MCF 10A (cell line): ENCODE measurements at regions not wholly inside any gene's neighbourhood (a gene's known extent, or its start where the extent isn't known, plus 50 kb on each side); places are given as distances from the start of the nearest gene placed in this dataset.
"Not testable (repeated sequence)": the region's sequence is repeated elsewhere in the genome, so short reads cannot be mapped to it uniquely, and the experiment has no call there.

Experiments used
- BruUV-seq: library from RNA; stranded (reverse); fragments of 400-500 nt; replicated peaks from 2 replicates; lab custom pipeline; 2021; lab: Mats Ljungman, UMichigan
- CTCF ChIA-PET: fragments of 300-600 bp; sonication (Branson Sonifier 250); formaldehyde crosslinking; extraction: SDS; loops from one replicate; lab custom pipeline; 2021; ENCODE audit warnings: antibody characterized with exemption, inconsistent platforms; lab: Yijun Ruan, JAX
- POLR2A ChIA-PET: fragments of 300-600, 350-650 bp; sonication (Branson Sonifier 250); formaldehyde crosslinking; extraction: SDS; loops from one replicate; lab custom pipeline; 2020; ENCODE audit warnings: antibody characterized with exemption, inconsistent platforms; lab: Yijun Ruan, JAX
- DNase-seq: peaks from one replicate; pipeline ENCODE4 v3.0.0-alpha.2; 2018; ENCODE audit not compliant: unreplicated experiment
- H3K27ac Mint-ChIP-seq: one replicate; pipeline ENCODE4 v1.8.0; 2022; ENCODE audit warnings: mild to moderate bottlenecking, low read depth, mixed read lengths; ENCODE audit not compliant: unreplicated experiment
- H3K27me3 Mint-ChIP-seq: one replicate; pipeline ENCODE4 v1.8.0; 2022; ENCODE audit warnings: mixed read lengths; ENCODE audit not compliant: insufficient read depth, unreplicated experiment
- H3K36me3 Mint-ChIP-seq: one replicate; pipeline ENCODE4 v1.8.0; 2022; ENCODE audit warnings: mild to moderate bottlenecking, moderate library complexity, mixed read lengths; ENCODE audit not compliant: insufficient read depth, unreplicated experiment
- H3K4me1 Mint-ChIP-seq: one replicate; pipeline ENCODE4 v1.8.0; 2022; ENCODE audit warnings: mixed read lengths; ENCODE audit not compliant: insufficient read depth, unreplicated experiment
- H3K4me3 Mint-ChIP-seq: one replicate; pipeline ENCODE4 v1.8.0; 2022; ENCODE audit warnings: mild to moderate bottlenecking, moderate library complexity, mixed read lengths; ENCODE audit not compliant: unreplicated experiment
- H3K9me3 Mint-ChIP-seq: one replicate; pipeline ENCODE4 v1.8.0; 2022; ENCODE audit warnings: mixed read lengths; ENCODE audit not compliant: unreplicated experiment
- CTCF ChIP-seq: fragments of 200-600 bp; IDR thresholded peaks from one replicate; pipeline ENCODE4 v1.8.0; 2022; ENCODE audit warnings: antibody characterized with exemption, mild to moderate bottlenecking; ENCODE audit not compliant: unreplicated experiment
- intact Hi-C: fragments of 100-400 bp; cut with micrococcal nuclease; formaldehyde crosslinking; loops from 2 replicates; pipeline ENCODE4 v1.14.1; 2022

- Mint-ChIP-seq H3K9me3 (no peaks in the 10 kb centered on the region), H3K4me3 (no peak overlapping the region), H3K4me1 (peaks cover 15% of the 10 kb centered on the region), H3K27ac (no peak overlapping the region), H3K36me3 (no peaks in the 10 kb centered on the region), H3K27me3 (peaks cover 19% of the 10 kb centered on the region)
- no peak for TF ChIP-seq CTCF
- intact Hi-C loops: no loop called here
- ChIA-PET CTCF (interaction anchor here (0.5 to 0.7 kb wide), 3 partner anchors 25 to 514 kb away, joined by 3 read pairs; no protein-coding TSS in a partner anchor), POLR2A (no interaction called here)
- no TSS peak for BruUV-seq
- DNase-seq: no peak
Measured at GRCh38 chr4:26207631-26208030, 113.2 kb upstream of the RBPJ start.

- H3K36me3 Mint-ChIP-seq: no peaks in the 10 kb centered on the region
- H3K9me3 Mint-ChIP-seq: no peaks in the 10 kb centered on the region
- no peak overlapping the region for H3K4me3 Mint-ChIP-seq
- BruUV-seq: no TSS peak
- no peak for DNase-seq
- intact Hi-C loops: no loop called here
- ChIA-PET CTCF (interaction anchor here (0.5 kb wide), 1 partner anchor 129 kb away, joined by 3 read pairs; no protein-coding TSS in a partner anchor), POLR2A (interaction anchor here (0.7 kb wide), 1 partner anchor 120 kb away, joined by 3 read pairs; no protein-coding TSS in a partner anchor)
- TF ChIP-seq CTCF: no peak
- H3K4me1 Mint-ChIP-seq: peaks cover 15% of the 10 kb centered on the region
- H3K27me3 Mint-ChIP-seq: peaks cover 23% of the 10 kb centered on the region
- no peak overlapping the region for H3K27ac Mint-ChIP-seq
Measured at GRCh38 chr4:26208237-26208994, 112.4 kb upstream of the RBPJ start.

- POLR2A ChIA-PET, H3K27ac Mint-ChIP-seq, H3K4me3 Mint-ChIP-seq, CTCF ChIA-PET, intact Hi-C loops, DNase-seq, H3K9me3 Mint-ChIP-seq, H3K36me3 Mint-ChIP-seq, BruUV-seq: not testable (repeated sequence)
- Mint-ChIP-seq H3K4me1 (peaks cover 22% of the 10 kb centered on the region), H3K27me3 (peaks cover 33% of the 10 kb centered on the region)
Measured at GRCh38 chr4:26209378-26209777, 111.4 kb upstream of the RBPJ start.

DNA sequence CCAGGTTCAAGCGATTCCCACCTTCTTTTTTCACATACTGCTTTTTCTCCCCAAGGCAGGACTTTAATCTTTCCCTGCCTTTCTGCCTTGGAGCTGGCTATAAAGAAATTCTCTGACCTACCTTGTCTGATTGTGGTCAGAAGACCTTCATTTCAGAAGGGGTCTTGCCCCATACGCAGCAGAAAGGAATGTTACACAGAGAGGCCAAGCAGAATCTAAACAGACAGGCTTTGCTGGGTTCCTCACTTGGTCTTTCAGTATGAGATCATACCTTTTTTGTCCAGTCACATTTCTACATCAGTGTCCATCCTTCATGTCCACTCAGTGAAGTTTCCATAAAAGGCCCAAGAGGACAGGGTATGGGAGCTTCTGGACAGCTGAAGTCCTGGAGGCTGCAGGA is 108.3 kb upstream of the RBPJ start:
- BruUV-seq: no TSS peak
- no peaks in the 10 kb centered on the region for H3K9me3 Mint-ChIP-seq
- no peak overlapping the region for H3K27ac Mint-ChIP-seq
- H3K27me3 Mint-ChIP-seq: peaks cover 37% of the 10 kb centered on the region
- TF ChIP-seq CTCF: no peak
- no peak overlapping the region for H3K4me3 Mint-ChIP-seq
- ChIA-PET CTCF (no interaction called here), POLR2A (interaction anchor here (0.6 kb wide), 1 partner anchor 18 kb away, joined by 3 read pairs; no protein-coding TSS in a partner anchor)
- H3K36me3 Mint-ChIP-seq: no peaks in the 10 kb centered on the region
- intact Hi-C loops: no loop called here
- no peak for DNase-seq
- H3K4me1 Mint-ChIP-seq: peaks cover 7% of the 10 kb centered on the region
